Activated T-cell treated with anti-CD3 and anti-CD28 coated beads for 24 hours (primary cell): ENCODE measurements at regions not wholly inside any gene's neighbourhood (a gene's known extent, or its start where the extent isn't known, plus 50 kb on each side); places are given as distances from the start of the nearest gene placed in this dataset.

ENCODE experiments used
- DNase-seq: peaks from one replicate; pipeline ENCODE4 v3.0.0-alpha.2; 2020; ENCODE audit warnings: low read depth

DNA sequence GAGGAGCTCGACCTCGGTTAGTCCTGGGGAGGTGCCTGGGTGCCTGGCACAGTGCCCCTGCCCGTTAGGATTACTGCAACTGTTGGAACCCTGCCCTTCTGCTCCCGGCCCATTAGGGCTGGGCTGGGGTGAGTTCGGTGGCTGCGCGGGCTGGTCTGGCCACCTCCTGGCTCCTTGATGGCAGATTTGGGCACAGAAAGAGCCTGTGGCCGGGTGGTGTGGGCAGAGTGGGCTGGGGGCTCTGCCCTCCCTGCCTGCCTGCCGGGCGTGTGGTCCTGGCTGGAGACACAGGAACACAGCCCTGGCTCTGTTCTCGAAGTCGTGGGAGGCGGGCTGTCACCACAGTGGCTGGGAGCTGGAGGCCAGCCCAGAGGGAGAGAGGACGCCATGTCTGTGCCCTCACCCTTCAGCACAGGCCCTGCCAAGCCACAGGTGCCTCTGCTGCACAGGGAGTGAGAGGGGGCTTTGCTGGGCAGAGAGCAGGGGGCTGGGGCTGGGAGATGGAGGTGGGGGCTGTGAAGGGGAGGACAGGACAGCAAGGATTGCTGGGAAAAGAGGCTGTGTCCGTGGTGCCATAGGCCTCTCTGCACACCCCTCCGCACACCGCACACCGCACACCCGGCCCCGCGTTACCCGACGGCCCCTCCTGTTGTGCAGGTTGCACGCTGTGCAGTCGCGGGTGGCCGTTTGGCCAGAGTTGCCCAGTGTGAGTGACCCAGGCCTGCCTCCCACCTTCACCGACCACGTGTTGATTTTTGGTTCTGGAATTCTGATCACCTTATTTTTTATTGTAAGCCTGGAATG is 236.6 kb upstream of the GSE1 start:
- no peak for DNase-seq

DNA sequence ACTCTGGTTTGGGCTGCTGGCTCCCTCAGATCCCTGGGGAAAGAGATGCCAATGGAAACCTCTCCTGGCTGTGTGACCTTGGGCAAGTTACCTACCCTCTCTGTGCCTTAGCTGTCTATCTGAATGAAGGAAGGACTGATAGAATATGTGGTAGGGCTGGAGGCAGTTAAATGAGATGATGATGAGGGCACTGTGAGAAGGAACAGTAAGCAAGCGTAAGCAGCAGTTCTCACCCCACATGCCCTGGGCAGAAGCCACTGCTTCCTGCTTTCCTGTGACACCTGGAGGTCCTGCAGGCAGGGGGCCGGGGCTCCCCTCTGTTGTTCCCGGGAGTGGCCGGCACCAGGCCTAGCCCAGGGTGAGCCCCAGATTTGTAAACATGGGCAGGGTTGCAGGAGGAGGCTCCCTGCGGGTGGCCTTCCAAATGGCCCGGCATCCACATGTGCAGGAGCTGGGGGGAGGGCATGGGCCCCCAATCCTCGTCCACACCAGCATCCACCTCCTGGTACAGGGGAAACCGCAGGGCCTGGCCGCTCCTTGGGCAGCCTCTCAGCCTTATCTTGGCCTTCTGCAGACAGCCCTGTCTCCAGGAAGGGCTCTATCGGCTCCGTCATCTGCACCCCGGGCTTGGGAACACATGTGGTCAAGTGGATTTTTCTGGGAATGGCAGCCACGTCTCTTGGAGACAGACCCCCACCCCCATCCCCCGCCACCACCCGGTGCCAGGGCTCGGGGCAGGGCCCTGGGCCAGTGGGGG is 235.6 kb upstream of the GSE1 start:
- DNase-seq: no peak

DNA sequence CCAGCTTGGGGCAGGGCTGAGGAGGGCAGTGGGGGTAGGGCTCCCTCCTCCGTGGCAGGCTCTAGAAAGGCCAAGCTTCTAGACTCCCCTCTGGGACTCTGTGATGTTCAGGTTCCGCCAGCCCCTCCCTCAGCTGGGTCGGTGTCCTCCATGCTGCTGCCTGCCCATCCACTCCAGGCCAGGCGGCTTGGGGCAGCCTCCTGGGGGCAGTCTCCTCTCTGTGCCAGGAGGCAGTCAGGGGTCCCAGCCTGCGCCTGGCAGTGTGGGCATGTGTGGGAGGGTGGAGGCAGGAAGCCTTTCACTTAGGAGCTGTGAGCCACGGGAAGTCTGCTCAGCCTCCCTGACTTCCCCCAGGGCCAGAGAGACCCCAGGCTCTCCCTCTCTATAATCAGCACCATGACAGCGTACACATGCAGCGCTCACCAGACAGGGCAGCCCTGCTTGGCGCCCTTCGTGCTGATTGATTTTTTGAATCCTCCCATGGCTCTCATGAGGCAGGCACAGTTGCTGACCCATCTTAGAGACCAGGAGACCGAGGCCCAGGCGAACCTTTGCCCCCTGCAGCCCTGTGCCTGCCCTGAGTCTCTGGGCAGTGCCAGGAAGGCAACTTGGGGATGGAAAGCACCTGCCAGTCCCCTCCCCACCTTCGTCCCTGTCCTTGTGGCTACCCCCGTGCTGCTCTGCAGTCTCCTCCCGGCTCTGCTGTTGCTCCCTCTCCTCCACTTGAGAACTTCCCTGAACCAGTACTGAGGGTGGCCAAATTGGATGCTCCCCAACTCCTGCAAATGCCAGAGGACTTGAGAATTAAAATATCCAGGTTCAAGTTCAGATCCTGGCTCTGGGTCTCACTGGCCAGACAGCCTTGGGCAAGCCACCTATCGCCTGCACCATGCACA is 234.7 kb upstream of the GSE1 start:
- DNase-seq: no peak

DNA sequence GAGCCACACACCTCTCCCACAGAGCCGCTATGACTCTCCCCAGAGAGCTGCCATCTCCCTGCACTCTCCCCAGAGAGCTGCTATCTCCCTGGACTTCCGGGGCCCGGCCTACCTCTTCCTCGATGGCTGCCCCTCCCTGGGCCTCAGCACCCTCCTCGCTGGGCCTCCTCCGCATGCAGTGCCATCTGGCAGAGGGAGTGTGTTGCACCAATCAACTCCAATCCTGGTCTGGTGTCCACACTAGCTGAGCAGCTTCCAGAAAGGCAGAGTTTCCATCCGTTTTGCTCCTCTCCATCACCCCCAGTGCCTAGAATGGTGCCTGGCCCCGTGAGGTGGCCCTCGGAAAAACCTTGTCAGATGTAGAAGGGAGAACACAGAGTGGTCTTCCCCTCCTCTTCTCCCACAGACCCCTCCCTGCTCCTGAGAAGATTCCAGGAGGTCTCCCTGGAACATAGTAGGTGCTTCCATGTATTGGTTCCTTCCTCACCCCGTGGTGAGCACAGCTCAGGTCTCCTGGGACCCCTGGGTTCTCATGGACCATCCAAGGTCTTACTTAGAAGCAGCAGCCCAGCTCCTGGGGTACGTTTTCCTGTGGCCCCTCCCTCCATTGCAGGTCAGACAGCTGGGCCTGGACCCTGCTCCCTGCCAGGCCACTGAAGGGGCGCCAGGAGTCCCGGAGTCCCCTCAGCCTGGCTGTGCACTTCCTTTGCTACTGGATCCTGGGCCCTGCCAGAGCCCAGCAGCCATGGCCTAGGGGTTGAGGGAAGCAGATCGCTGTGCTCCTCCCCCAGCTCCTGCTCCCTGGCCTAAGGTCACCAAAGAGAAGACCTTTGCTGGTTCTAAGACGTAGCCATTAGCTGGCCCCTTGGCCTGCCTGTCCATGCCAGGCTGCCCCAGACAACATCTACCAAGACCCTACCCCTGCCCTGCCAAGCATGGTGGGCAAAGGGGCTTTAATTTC is 233.8 kb upstream of the GSE1 start:
- no peak for DNase-seq

DNA sequence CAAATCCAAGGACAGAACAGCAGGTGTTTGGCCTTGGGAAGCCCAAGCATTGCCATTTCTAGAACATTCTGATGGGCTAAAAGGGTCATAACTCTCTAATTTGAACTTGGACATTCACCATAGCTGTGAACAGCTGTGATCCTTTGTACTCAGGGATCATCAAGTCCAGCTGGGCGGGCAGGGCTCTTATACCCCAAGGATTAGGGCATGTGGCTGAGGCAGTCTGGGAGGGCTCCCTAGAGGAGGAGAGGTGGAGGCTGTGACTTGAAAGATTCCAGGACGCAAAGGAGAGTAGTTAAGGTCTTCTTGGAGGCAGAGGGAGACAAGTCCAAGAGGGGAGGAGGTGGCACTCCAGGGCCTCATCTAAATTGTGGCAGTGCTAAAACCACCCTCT is 233.1 kb upstream of the GSE1 start:
- no peak for DNase-seq

DNA sequence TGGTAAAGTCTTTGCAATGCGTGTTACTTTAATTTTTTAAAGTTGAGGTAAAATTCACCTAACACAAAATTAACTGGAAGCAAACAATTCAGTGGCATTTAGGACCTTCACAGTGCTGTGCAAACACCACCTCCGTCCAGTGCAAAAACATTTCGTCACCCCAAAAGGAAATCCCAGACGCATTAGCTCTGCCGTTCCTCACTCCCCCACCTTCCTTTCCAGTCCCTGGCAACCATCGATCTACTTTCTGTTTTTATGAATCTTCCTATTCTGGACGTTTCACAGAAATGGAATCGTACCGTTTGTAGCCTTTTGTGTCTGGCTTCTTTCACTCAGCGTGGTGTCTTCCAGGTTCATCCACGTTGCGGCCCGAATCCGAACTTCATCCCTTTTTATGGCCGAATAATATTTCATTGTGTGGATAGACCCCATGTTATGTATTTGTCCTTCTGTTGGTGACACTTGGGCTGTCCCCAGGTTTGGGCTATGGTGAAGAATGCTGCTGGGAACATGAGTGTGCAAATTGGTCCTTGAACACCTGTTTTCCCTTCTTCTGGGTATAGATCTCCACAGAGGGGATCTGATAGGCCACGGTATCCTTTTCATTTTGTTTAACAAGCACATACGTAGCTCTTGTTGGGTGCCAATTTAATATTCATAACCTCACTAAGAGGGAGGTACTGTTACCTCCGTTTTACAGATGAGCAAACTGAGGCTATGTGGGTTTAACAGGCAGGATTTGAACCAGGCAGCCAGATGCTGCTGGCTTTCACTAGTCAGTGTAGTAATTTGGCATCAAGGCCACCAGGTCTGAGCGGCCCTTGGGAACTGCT is 232.0 kb upstream of the GSE1 start:
- DNase-seq: no peak

DNA sequence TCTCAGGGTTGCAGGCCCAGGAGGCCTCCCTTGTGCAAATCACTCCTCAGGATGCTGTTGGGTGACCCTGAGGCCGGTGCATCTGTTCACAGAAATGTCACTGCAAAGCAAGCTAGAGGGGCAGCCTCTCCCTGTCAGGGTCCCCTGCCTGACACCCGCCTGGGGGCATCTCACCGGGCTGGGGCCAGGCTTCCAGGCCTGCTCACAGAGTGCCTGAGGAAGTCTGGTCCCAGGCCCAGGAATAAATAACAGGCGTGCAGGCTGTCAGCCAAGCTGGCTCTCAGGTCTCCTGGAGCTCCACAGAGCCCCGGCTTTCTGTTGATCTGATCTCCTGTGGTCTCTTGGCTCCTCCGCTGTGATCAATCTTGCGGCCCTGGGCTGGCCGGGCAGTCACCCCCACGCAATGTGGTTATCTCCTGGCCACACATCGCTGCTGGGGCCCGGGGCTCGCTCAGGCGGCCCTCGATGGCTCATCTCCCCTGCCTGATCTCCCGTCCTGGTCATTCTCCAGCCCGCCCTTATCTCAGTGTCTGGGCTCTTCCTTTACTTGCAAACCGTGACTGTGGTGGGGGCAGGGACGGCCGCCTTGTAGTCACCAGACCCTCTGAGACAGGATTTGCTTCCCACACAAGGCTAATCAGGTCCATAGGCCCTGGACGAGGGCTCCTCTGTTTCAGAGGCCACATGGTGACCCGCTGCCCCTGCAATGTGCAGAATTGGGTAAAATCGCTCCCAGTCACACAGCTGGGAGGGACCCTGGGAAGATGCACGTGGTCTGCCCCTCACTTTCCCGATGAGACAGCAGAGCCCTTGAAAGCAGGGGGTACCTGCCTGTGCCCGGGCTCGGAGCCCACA is 231.2 kb upstream of the GSE1 start:
- DNase-seq: no peak

DNA sequence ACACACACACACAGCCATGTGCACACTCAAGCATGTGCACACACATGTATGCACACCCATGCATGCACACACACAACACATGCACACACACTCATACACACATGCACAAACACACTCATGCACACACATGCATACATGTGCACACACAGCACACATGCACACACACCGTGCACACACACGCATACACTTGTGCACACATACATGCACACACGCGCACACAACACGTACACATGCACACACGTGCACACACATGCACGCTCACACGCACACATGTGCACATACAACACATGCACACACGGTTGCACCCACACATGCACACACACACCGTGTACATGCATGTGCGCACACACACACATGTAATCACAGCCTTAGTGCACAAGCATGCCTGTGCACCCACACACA is 230.4 kb upstream of the GSE1 start:
- no peak for DNase-seq

DNA sequence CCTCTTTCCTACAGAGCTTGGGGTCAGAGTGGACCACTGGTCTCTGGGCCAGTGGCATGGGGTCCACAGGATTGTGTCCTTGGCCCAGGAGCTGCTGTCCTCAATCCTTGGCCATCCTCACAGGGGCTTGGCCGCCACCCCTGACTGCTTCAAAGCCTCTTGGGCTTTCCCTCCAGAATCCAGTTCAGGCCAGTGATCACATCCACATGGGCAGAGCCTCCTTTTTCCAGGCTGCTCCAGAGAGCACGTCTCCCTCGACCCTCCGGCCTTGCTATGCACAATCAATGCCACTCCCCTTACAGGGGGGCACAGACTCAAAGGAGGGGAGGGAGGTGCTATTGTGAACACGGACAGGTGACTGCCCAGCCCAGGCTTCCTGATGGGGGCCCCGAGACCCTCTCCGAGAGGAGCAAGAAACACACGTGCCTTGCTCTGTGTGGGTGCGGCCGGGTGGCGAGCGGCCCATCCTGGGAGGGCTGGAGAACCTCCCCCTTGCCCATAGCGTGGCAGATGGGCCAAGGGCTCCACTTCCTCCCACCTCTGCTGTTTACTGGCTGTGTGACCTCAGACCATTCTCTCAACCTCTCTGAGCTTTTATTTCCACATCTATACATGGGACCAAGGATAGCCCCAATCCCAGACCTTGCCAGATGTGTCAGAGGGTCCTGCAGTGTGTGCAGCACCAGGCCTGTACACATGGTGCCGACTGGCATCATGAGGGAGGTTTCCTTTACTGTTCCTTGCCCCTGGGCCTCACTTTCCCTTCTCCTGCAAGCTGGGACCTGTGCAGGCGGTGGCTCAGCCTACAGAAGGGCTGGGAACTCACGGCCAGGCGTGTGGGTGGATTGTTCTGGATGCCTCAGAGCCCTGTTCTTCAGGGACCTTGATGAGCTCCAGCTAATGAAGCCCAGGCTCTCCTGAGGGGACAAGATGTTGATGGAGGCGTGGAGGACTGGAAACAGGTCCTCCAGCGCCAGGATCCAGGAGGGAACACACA is 229.0 kb upstream of the GSE1 start:
- no peak for DNase-seq

DNA sequence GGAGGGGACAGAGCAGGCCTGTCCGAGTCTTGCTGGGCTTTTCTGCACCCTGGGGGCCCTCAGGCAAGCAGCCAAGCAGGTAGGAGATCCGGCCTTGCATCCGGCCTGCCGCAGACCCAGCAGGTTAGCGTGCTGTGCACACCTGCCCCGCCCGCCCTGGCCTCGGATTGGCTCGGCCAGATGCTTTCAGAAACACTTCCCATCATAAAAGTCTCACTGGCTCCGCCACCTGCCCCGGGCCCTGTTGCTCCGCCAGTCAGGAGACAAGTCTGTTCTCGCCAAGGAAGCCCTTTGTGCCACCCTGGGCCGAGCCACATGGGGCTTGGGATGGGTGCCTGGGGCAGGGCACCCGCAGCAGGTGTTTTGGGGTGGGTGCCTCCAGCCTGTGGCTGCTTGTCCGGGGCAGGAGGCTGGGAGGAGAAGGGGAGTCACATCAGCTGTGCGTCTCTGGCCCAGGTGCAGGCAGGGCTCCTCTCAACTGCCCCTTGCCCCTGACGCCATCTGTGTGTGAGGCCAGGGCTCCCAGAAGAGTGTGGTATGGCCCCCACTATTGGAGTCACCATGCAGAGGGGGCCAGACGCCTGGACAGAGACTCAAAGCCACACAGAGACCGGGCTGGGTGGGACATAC is 228.2 kb upstream of the GSE1 start:
- DNase-seq: no peak

DNA sequence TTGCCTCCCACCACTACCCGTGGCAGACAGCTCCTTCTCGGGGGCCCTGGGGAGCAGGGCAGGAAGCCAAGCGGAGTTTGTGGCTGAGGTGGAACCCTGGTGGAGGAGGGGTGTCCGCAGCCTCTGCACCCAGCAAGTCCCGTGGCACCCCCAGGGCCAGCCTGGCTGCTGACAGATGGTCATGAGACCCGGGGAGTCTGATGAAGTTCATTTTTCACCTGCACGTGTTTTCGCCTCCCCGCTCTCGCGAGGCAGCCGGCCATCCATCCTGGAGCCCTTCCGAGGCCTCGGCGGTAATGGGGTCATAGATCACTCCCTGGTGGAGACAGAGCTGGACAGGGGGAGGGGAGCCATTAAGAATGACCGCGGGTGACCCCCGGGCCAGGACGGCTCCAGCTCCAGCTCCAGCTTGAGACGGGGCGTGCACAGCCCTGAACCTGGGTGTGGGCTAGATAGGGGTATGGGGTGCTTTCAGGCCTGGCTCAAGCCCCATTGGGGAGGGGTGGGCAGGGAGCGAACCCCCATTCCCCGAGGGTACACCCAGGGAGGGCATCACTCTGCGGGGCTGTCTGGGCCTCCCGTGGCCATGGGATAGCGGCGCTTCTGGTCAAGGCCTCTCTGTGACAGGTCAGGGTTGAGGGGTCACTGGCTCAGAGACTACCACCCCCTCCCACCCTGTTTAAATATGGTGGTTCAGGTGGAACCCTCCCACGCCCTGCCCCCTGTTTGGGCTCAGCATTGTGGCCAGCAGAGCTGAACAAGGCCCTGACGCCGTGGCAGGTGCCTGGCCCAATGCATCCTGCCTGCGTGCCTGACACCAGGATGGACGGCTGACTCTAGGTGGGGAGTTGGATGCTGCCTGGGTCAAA is 227.4 kb upstream of the GSE1 start:
- no peak for DNase-seq

DNA sequence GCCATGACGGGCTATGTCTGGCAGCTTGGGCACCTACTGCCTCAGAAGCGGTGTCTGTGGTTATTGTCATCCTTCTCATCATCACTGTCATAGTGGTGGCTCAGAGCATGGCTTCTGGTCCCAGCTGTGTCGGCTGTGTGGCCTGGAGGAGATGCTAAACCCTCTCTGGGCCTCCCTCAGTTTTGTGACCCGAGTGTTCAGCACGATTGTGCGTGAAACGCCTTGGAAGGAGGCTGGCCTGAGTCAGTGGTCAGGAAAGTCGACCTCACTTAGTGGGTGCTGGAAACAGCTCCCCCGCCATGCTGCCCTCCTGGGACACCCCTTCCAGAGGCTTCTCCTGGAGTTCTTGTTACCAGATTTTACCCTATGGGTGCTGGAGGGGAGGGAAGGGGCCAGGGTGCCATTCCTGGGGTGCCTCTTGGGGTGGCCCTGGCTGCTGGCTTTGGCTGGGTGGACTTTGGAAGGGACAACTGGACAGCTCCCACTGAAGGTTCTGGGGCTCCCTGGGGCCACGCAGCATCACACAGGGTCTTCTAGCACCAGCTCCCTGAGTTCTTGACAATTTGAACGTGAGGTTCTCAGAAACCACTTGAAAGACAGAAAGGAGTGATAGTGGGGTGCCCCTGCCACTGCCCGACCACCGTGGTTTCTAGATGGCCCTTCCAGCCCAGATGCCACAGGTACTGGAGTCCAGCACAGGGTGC is 226.5 kb upstream of the GSE1 start:
- DNase-seq: no peak

DNA sequence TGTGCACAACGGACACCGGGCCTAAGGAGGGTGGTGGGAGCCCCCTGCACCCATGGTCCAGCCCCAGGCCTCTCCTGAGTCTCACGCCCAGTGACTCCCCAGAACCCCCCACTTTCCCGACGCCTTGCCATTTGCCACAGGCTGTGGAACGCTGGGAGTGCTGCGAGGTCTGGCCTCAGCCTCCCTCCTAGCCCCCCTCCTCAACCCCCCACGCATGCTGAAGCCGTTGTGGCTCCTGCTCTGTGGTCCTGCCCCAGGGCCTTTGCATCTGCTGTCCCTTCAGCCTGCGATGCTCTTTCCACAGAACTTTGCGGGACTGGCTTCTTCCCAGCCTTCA is 226.0 kb upstream of the GSE1 start:
- no peak for DNase-seq

DNA sequence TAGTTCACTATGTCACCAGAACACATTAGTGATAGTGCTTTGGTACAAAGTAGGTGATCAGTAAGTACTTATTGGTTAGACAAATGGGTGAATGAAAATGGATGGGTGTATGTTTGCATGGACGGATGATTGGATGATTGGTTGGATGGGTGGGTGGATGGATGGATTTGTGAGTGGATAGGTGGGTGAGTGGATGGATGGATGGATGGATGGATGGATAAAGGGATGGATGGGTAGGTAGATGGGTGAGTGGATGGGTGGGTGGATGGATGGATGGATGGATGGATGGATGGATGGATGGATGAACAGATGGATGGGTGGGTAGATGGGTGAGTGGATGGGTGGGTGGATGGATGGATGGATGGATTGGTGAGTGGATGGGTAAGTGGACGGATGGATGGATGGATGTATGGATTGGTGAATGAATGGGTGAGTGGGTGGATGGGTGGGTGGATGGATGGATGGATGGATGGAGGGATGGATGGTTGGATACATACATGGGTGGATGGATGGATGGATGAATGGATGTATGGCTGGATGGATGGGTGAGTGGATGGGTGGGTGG is 225.3 kb upstream of the GSE1 start:
- DNase-seq: no peak

DNA sequence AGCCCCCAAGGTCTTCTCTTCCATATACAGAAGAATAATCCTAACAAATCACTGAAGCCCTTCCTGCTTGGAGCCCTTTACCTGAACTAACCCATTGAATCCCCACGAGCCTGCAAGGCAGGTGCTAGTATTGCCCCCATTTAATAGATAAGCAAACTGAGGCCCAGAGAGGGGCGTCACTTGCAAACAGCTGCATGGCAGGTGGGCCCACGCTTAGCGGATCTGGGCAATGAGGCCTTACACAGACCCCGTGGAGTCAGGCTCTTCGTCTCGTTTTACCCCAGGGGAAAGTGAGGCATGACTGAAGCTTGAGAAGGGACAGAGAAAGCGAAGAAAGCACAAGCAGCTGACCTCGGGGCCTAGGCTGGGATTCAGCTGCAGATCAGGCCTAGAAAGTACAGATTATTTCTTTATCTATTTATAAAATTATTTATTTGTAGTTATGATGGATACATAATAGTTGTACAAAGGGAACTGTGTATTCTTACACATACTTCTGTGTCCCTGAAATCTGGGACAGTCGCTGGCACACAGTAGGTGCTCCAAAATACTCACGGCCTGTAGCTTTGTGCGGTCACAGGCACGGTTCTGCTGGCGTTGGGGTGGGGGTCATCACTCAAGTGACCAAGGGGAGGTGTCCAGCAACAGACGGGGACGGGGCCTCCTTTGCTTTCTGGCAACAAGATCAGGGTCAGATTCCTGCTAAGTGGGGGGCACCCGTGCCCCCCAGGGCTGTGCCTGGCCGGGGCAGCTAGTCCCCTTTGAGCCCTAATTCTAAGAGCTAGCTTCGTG is 223.2 kb upstream of the GSE1 start:
- DNase-seq: no peak
